ENCODE measurements at regions not wholly inside any gene's neighbourhood (a gene's known extent, or its start where the extent isn't known, plus 50 kb on each side); places are given as distances from the start of the nearest gene placed in this dataset.
"Not testable (repeated sequence)": the region's sequence is repeated elsewhere in the genome, so short reads cannot be mapped to it uniquely, and the experiment has no call there.

DNA sequence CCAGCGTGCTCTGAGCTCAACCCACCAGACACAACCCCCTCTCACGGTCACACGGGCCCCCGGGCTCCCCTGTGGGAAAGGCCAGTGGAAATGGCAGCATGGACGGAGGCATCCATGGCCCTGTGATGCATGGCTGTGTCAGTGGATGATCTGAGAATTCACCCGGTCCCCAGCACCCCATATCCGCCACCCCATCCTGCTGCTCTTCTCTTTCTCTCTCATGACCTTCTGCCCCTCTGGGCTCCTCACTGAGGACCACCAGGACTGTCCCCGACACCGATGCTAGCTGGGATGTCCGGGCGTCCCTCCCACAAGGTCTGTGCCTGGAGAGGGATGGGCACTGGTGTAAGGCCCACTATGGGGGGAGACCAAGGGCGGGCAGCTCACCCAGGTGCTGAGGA is 282.2 kb downstream of the ADGRD1 start:
- no peak overlapping the region for H3K4me3 ChIP-seq (ENCODE audit: low read depth, low read length)
- TF ChIP-seq, protein P1, sequence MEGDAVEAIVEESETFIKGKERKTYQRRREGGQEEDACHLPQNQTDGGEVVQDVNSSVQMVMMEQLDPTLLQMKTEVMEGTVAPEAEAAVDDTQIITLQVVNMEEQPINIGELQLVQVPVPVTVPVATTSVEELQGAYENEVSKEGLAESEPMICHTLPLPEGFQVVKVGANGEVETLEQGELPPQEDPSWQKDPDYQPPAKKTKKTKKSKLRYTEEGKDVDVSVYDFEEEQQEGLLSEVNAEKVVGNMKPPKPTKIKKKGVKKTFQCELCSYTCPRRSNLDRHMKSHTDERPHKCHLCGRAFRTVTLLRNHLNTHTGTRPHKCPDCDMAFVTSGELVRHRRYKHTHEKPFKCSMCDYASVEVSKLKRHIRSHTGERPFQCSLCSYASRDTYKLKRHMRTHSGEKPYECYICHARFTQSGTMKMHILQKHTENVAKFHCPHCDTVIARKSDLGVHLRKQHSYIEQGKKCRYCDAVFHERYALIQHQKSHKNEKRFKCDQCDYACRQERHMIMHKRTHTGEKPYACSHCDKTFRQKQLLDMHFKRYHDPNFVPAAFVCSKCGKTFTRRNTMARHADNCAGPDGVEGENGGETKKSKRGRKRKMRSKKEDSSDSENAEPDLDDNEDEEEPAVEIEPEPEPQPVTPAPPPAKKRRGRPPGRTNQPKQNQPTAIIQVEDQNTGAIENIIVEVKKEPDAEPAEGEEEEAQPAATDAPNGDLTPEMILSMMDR (conservative IDR thresholded peaks at IDR 0.05; ENCODE audit: low read depth, low read length), result no peak
- DNase-seq (ENCODE audit: low read depth), result no peak

DNA sequence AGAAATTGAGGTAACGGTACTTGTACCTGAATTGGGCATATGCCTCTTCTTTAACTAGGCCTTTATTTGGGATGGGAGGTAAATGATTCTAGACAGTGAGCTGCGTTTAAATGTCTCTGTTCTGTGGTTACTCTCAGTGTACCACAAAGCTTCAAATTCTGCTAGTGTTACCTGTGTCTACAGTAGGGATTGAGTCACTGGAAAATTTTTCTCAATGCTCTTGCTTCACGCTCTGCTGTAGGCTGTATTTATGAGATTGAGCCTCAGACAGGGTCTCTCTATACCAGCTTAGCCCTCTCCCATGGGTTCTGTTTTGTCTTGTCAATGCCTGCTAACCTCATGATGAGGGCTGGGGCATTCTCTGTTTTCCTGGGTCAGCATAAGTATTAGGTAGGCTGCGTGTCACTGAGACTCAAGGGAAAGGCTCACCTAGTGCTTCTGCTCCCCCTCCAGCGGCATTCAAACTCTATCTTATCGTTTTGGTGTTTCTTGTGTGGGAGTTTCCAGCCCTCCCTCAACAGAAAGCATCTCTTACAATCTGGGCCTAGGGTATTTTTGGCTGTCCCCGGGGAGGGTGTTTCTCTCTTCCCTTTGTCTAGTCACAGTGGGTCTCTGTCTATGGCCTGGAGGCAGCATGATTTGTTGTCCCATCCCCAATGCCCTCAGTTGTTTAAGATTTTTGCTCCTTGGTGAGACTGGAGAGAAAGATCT is 285.8 kb downstream of the ADGRD1 start:
- TF ChIP-seq, protein P1 (conservative IDR thresholded peaks at IDR 0.05; ENCODE audit: low read depth, low read length), result no peak
- H3K4me3 ChIP-seq (ENCODE audit: low read depth, low read length), result no peak overlapping the region
- no peak for DNase-seq (ENCODE audit: low read depth)

- H3K4me3 ChIP-seq (ENCODE audit: low read depth, low read length), result no peak overlapping the region
- TF ChIP-seq, protein P1 (conservative IDR thresholded peaks at IDR 0.05; ENCODE audit: low read depth, low read length), result no peak
- DNase-seq (ENCODE audit: low read depth), result no peak
These were observed 287.8 kb downstream of the ADGRD1 start for GRCh38 chr12:131241517-131241916.

GRCh38 chr12:131242741-131243496 is 289.2 kb downstream of the ADGRD1 start:
- H3K4me3 ChIP-seq (ENCODE audit: low read depth, low read length), result no peak overlapping the region
- TF ChIP-seq, protein P1 (conservative IDR thresholded peaks at IDR 0.05; ENCODE audit: low read depth, low read length), result no peak
- DNase-seq (ENCODE audit: low read depth), result no peak

DNA sequence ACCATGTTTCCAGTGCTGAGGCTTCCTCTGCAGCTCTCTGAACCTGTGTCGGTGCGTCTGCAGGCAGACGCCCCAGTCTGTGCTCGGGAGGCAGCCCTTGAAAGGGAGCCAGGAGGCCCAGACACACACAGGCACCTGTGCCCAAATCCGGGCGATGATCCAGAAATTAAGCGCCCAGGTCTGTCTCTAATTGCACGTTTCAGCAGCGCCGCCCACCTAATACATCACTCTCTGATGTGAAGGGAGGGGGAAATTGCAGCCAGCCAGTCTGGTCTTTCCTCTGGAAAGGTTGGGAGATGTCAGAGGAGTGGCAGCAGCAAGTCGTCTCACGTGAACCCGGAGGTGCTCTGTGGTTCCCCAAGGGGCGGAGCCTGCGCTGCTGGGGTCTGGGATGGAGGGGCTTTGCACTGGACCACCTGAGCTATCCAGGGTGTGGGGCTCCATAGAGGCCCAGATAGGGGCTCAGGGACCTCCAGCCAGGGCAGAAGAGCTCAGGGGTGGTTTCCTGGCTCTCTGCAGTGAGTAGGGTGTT is 290.5 kb downstream of the ADGRD1 start:
- DNase-seq (ENCODE audit: low read depth); H3K4me3 ChIP-seq (ENCODE audit: low read depth, low read length): not testable (repeated sequence)

GRCh38 chr12:131245161-131245560 is 291.5 kb downstream of the ADGRD1 start:
- not testable (repeated sequence) for H3K4me3 ChIP-seq (ENCODE audit: low read depth, low read length); DNase-seq (ENCODE audit: low read depth)

DNA sequence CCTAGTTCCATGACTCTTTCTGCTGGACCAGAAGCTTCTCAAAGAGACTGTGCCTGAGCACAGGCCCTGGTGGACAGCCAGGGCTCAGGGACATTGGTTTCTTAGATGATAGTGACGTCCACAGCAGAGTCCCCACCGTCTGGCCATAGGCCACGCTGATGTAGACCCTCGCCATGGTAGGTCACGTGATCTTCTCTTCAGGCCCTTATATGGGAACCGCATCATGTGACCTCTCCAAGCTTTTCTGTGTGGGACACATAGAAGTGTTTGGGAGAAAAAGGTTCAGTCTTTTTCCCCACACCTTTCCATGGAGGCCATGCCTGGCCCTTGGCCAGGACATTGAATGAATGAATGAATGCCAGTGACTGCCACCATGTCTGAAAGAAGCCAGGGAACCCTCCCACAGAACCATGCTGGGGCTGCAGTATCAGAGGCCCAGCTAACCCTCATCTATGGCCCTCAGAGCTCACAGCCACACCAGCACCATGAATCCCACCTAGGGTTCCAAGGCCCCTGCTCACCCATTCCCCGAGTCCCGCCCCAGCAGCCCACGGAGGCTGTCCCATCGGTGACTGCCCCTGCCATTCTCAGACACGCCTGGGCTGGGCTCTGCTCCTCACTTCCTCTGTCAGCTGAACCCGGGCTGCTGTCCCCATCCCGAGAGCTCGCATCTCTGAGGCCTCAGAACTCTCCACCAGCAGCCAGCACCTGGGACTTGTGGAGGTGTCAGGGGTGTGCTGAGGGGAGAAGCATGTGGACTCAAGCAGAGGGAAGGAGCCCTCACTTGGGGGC is 292.1 kb downstream of the ADGRD1 start:
- DNase-seq (ENCODE audit: low read depth), result no peak
- no peak overlapping the region for H3K4me3 ChIP-seq (ENCODE audit: low read depth, low read length)
- TF ChIP-seq, protein P1 (conservative IDR thresholded peaks at IDR 0.05; ENCODE audit: low read depth, low read length), result no peak

- DNase-seq (ENCODE audit: low read depth), result not testable (repeated sequence)
These were observed 293.5 kb downstream of the ADGRD1 start for GRCh38 chr12:131247026-131247725.

GRCh38 chr12:131247875-131248274 is 294.2 kb downstream of the ADGRD1 start:
- H3K4me3 ChIP-seq (ENCODE audit: low read depth, low read length); DNase-seq (ENCODE audit: low read depth): not testable (repeated sequence)

More at GRCh38 chr12:131247026-131247725, 293.5 kb downstream of the ADGRD1 start:
- H3K4me3 ChIP-seq (ENCODE audit: low read depth, low read length), result not testable (repeated sequence)

Measured in choroid plexus epithelial cell (primary cell).